Caco-2 (cell line): ENCODE measurements at regions not wholly inside any gene's neighbourhood (a gene's known extent, or its start where the extent isn't known, plus 50 kb on each side); places are given as distances from the start of the nearest gene placed in this dataset.

ENCODE experiments used
- BruUV-seq: library from RNA; stranded (reverse); fragments of 400-500 nt; replicated peaks from 2 replicates; lab custom pipeline; 2021; lab: Mats Ljungman, UMichigan
- CTCF ChIA-PET: fragments of 300-600 bp; sonication (Branson Sonifier 250); formaldehyde crosslinking; loops from one replicate; lab custom pipeline; 2022; ENCODE audit warnings: antibody characterized with exemption; lab: Charles Lee
- POLR2A ChIA-PET: fragments of 300-600 bp; sonication (Branson Sonifier 250); formaldehyde crosslinking; loops from one replicate; lab custom pipeline; 2022; ENCODE audit warnings: antibody characterized with exemption; lab: Charles Lee
- DNase-seq, 2 experiments: peaks; one replicate each; pipeline versions ENCODE4 v3.0.0 to v3.0.0-alpha.2; 2020 to 2022
- H3K27me3 ChIP-seq: replicated peaks from 2 replicates; pipeline ENCODE4 v1.6.0; 2011; ENCODE audit warnings: low read length; ENCODE audit not compliant: control insufficient read depth, insufficient read depth
- H3K36me3 ChIP-seq: 2 replicates; pipeline ENCODE4 v1.5.1; 2011; ENCODE audit warnings: low read length; ENCODE audit not compliant: control insufficient read depth, insufficient read depth
- H3K4me1 ChIP-seq: fragments of 250-450 bp; sonication (Bioruptor Pico); 2 replicates; pipeline ENCODE4 v1.5.1; 2020; ENCODE audit warnings: mild to moderate bottlenecking
- H3K4me3 ChIP-seq: 2 replicates; pipeline ENCODE4 v1.5.1; 2011; ENCODE audit warnings: low read depth, mild to moderate bottlenecking, control low read depth, low read length
- H3K9me3 ChIP-seq: fragments of 250-450 bp; sonication (Bioruptor Pico); 2 replicates; pipeline ENCODE4 v1.5.1; 2020; ENCODE audit warnings: mild to moderate bottlenecking, moderate library complexity
- H3K27ac Mint-ChIP-seq: one replicate; pipeline ENCODE4 v1.8.0; 2022; ENCODE audit warnings: mixed read lengths; ENCODE audit not compliant: unreplicated experiment
- H3K27me3 Mint-ChIP-seq: one replicate; pipeline ENCODE4 v1.8.0; 2022; ENCODE audit warnings: mixed read lengths; ENCODE audit not compliant: insufficient read depth, unreplicated experiment
- H3K36me3 Mint-ChIP-seq: one replicate; pipeline ENCODE4 v1.8.0; 2022; ENCODE audit warnings: mild to moderate bottlenecking, mixed read lengths; ENCODE audit not compliant: insufficient read depth, unreplicated experiment
- H3K4me1 Mint-ChIP-seq: one replicate; pipeline ENCODE4 v1.8.0; 2022; ENCODE audit warnings: low read depth, mixed read lengths; ENCODE audit not compliant: unreplicated experiment
- H3K4me3 Mint-ChIP-seq: one replicate; pipeline ENCODE4 v1.8.0; 2022; ENCODE audit warnings: mild to moderate bottlenecking, moderate library complexity, mixed read lengths; ENCODE audit not compliant: unreplicated experiment
- H3K9me3 Mint-ChIP-seq: one replicate; pipeline ENCODE4 v1.8.0; 2022; ENCODE audit warnings: mixed read lengths; ENCODE audit not compliant: unreplicated experiment
- intact Hi-C: fragments of 100-400 bp; cut with micrococcal nuclease; formaldehyde crosslinking; loops from one replicate; pipeline ENCODE4 v1.10.0; 2022; ENCODE audit not compliant: unreplicated experiment
- TF ChIP-seq, protein P1 (sequence below), 2 experiments: fragments of 200-600 bp in 1 of 2; IDR thresholded peaks; 1 replicate in 1 of 2; 2 replicates in 1 of 2; pipeline versions ENCODE4 v1.5.1 to v1.8.0; 2011 to 2022; ENCODE audit warnings: antibody characterized with exemption in 1 of 2, control low read depth in 1 of 2, inconsistent platforms in 1 of 2, low read depth in 1 of 2, low read length in 1 of 2, mild to moderate bottlenecking in 1 of 2, moderate library complexity in 1 of 2; ENCODE audit not compliant: insufficient read depth in 1 of 2, severe bottlenecking in 1 of 2, unreplicated experiment in 1 of 2

- H3K9me3 ChIP-seq: no peaks in the 10 kb centered on the region
- POLR2A ChIA-PET: no interaction called here
- H3K27me3 ChIP-seq: no peaks in the 10 kb centered on the region
- Mint-ChIP-seq H3K27me3 (peaks cover 6% of the 10 kb centered on the region), H3K4me1 (no peaks in the 10 kb centered on the region), H3K27ac (no peak overlapping the region), H3K36me3 (peaks cover 5% of the 10 kb centered on the region), H3K4me3 (no peak overlapping the region), H3K9me3 (no peaks in the 10 kb centered on the region)
- no peak for DNase-seq
- H3K4me3 ChIP-seq: no peak overlapping the region
- H3K4me1 ChIP-seq: no peaks in the 10 kb centered on the region
- H3K36me3 ChIP-seq: no peaks in the 10 kb centered on the region
- CTCF ChIA-PET: no interaction called here
- no TSS peak for BruUV-seq
- intact Hi-C loops: no loop called here
- TF ChIP-seq, protein P1, sequence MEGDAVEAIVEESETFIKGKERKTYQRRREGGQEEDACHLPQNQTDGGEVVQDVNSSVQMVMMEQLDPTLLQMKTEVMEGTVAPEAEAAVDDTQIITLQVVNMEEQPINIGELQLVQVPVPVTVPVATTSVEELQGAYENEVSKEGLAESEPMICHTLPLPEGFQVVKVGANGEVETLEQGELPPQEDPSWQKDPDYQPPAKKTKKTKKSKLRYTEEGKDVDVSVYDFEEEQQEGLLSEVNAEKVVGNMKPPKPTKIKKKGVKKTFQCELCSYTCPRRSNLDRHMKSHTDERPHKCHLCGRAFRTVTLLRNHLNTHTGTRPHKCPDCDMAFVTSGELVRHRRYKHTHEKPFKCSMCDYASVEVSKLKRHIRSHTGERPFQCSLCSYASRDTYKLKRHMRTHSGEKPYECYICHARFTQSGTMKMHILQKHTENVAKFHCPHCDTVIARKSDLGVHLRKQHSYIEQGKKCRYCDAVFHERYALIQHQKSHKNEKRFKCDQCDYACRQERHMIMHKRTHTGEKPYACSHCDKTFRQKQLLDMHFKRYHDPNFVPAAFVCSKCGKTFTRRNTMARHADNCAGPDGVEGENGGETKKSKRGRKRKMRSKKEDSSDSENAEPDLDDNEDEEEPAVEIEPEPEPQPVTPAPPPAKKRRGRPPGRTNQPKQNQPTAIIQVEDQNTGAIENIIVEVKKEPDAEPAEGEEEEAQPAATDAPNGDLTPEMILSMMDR (IDR thresholded peaks at IDR 0.05; ENCODE audit: insufficient read depth in 1 of 2, low read depth in 1 of 2, low read length in 1 of 2, severe bottlenecking in 1 of 2, unreplicated experiment in 1 of 2): no peak
These were observed 342.5 kb downstream of the TEX29 start for GRCh38 chr13:111662895-111663294.

GRCh38 chr13:111663505-111663904 is 343.1 kb downstream of the TEX29 start:
- TF ChIP-seq, protein P1 (IDR thresholded peaks at IDR 0.05; ENCODE audit: insufficient read depth in 1 of 2, low read depth in 1 of 2, low read length in 1 of 2, severe bottlenecking in 1 of 2, unreplicated experiment in 1 of 2): no peak
- H3K4me3 ChIP-seq: no peak overlapping the region
- H3K27me3 ChIP-seq: no peaks in the 10 kb centered on the region
- Mint-ChIP-seq H3K9me3 (no peaks in the 10 kb centered on the region), H3K4me1 (no peaks in the 10 kb centered on the region), H3K4me3 (no peak overlapping the region), H3K27me3 (peaks cover 6% of the 10 kb centered on the region), H3K27ac (no peak overlapping the region), H3K36me3 (peaks cover 5% of the 10 kb centered on the region)
- H3K36me3 ChIP-seq: no peaks in the 10 kb centered on the region
- no peaks in the 10 kb centered on the region for H3K4me1 ChIP-seq
- no peaks in the 10 kb centered on the region for H3K9me3 ChIP-seq
- no peak for DNase-seq
- ChIA-PET CTCF (no interaction called here), POLR2A (no interaction called here)
- no TSS peak for BruUV-seq
- intact Hi-C loops: no loop called here

- Mint-ChIP-seq H3K27ac (no peak overlapping the region), H3K27me3 (peaks cover 6% of the 10 kb centered on the region), H3K4me1 (no peaks in the 10 kb centered on the region), H3K4me3 (no peak overlapping the region), H3K36me3 (peaks cover 5% of the 10 kb centered on the region), H3K9me3 (no peaks in the 10 kb centered on the region)
- H3K36me3 ChIP-seq: no peaks in the 10 kb centered on the region
- no peak overlapping the region for H3K4me3 ChIP-seq
- POLR2A ChIA-PET: no interaction called here
- intact Hi-C loops: no loop called here
- H3K4me1 ChIP-seq: no peaks in the 10 kb centered on the region
- no peak for DNase-seq
- no peaks in the 10 kb centered on the region for H3K9me3 ChIP-seq
- H3K27me3 ChIP-seq: no peaks in the 10 kb centered on the region
- BruUV-seq: no TSS peak
- CTCF ChIA-PET: no interaction called here
- TF ChIP-seq, protein P1 (IDR thresholded peaks at IDR 0.05; ENCODE audit: insufficient read depth in 1 of 2, low read depth in 1 of 2, low read length in 1 of 2, severe bottlenecking in 1 of 2, unreplicated experiment in 1 of 2): no peak
These were observed 343.5 kb downstream of the TEX29 start for GRCh38 chr13:111663953-111664421.
